Mucosa of descending colon (tissue), 3 donors: ENCODE measurements at regions not wholly inside any gene's neighbourhood (a gene's known extent, or its start where the extent isn't known, plus 50 kb on each side); places are given as distances from the start of the nearest gene placed in this dataset.
A peak's percentile ranks its signal among the peaks of the same experiment; 100 is the strongest.

Experiments
- ATAC-seq: fragments of 200-7000 bp; cut with Tn5 transposase; one replicate; pipeline ENCODE4 v1.9.1; 2020; ENCODE audit warnings: mild to moderate bottlenecking, moderate library complexity
- DNase-seq, 3 donors: peaks; one replicate each; pipeline ENCODE4 v3.0.0-alpha.2; 2020
- H3K36me3 ChIP-seq: fragments of 200-600 bp; one replicate; pipeline ENCODE4 v1.8.0; 2021; ENCODE audit warnings: low read depth, mild to moderate bottlenecking
- H3K4me1 ChIP-seq: fragments of 200-600 bp; one replicate; pipeline ENCODE4 v1.8.0; 2021; ENCODE audit warnings: low read depth, mild to moderate bottlenecking
- H3K4me3 ChIP-seq: fragments of 200-600 bp; one replicate; pipeline ENCODE4 v1.8.0; 2021; ENCODE audit warnings: mild to moderate bottlenecking
- H3K9me3 ChIP-seq: fragments of 200-600 bp; one replicate; pipeline ENCODE4 v1.8.0; 2021; ENCODE audit warnings: mild to moderate bottlenecking
- CTCF ChIP-seq: fragments of 200-600 bp; IDR thresholded peaks from one replicate; pipeline ENCODE4 v1.8.0; 2022; ENCODE audit warnings: antibody characterized with exemption, mild to moderate bottlenecking
- intact Hi-C, 2 donors: fragments of 100-400 bp; cut with DNase I in 1 of 2; cut with micrococcal nuclease in 1 of 2; formaldehyde crosslinking; loops; one replicate each; pipeline versions ENCODE4 v1.11.0 to v1.11.1; 2022; cut with DNase I, micrococcal nuclease
- donor health status: DM: no; HTN: no; CAD: no; lungs with moderate emphysema.
- donor health status: DM: no; HTN: no; CAD: no.
- donor health status: DM: no; HTN: yes; CAD: no.

- no peaks in the 10 kb centered on the region for H3K9me3 ChIP-seq
- intact Hi-C loops = no loop called here
- no peaks in the 10 kb centered on the region for H3K4me1 ChIP-seq
- no peak overlapping the region for H3K4me3 ChIP-seq
- no peak for DNase-seq
- H3K36me3 ChIP-seq = no peaks in the 10 kb centered on the region
- no peak for ATAC-seq
- TF ChIP-seq CTCF = no peak
Measured at GRCh38 chr5:161169776-161170175, 317.8 kb upstream of the ATP10B start.

GRCh38 chr5:161167016-161167767 lies 315.2 kb upstream of the ATP10B start:
- no peaks in the 10 kb centered on the region for H3K9me3 ChIP-seq
- intact Hi-C loops = no loop called here
- H3K4me1 ChIP-seq = no peaks in the 10 kb centered on the region
- ATAC-seq (no peak), DNase-seq (peak in 1 of 3 donors; percentile 16)
- H3K36me3 ChIP-seq = no peaks in the 10 kb centered on the region
- no peak overlapping the region for H3K4me3 ChIP-seq
- no peak for TF ChIP-seq CTCF

GRCh38 chr5:161165998-161166660 lies 314.1 kb upstream of the ATP10B start:
- no peak for DNase-seq
- H3K4me3 ChIP-seq = no peak overlapping the region
- H3K36me3 ChIP-seq = no peaks in the 10 kb centered on the region
- no peaks in the 10 kb centered on the region for H3K4me1 ChIP-seq
- no peaks in the 10 kb centered on the region for H3K9me3 ChIP-seq
- intact Hi-C loops = no loop called here
- ATAC-seq = no peak
- no peak for TF ChIP-seq CTCF

GRCh38 chr5:161157925-161158324 lies 305.9 kb upstream of the ATP10B start:
- H3K9me3 ChIP-seq = no peaks in the 10 kb centered on the region

GRCh38 chr5:161155451-161155850 lies 303.4 kb upstream of the ATP10B start:
- no peaks in the 10 kb centered on the region for H3K4me1 ChIP-seq
- ATAC-seq (no peak), DNase-seq (no peak)
- H3K9me3 ChIP-seq = no peaks in the 10 kb centered on the region
- intact Hi-C loops = no loop called here
- no peaks in the 10 kb centered on the region for H3K36me3 ChIP-seq
- TF ChIP-seq CTCF = no peak
- H3K4me3 ChIP-seq = no peak overlapping the region

More at GRCh38 chr5:161157925-161158324, 305.9 kb upstream of the ATP10B start:
- TF ChIP-seq CTCF = no peak
- Histone ChIP-seq H3K4me1 (no peaks in the 10 kb centered on the region), H3K4me3 (no peak overlapping the region), H3K36me3 (no peaks in the 10 kb centered on the region)
- intact Hi-C loops = no loop called here
- ATAC-seq (no peak), DNase-seq (no peak)
